NT2/D1 (cell line): ENCODE measurements at regions not wholly inside any gene's neighbourhood (a gene's known extent, or its start where the extent isn't known, plus 50 kb on each side); places are given as distances from the start of the nearest gene placed in this dataset.

Experiments used
- SUZ12 ChIP-seq: IDR thresholded peaks from 2 replicates; pipeline ENCODE4 v1.6.1; 2011; ENCODE audit not compliant: insufficient read length, insufficient read depth; ENCODE audit errors: extremely low read depth
- YY1 ChIP-seq: IDR thresholded peaks from 2 replicates; pipeline ENCODE4 v1.6.1; 2011; ENCODE audit not compliant: insufficient read length, insufficient read depth
- ZNF274 ChIP-seq: IDR thresholded peaks from 2 replicates; pipeline ENCODE4 v1.6.1; 2011; ENCODE audit warnings: mild to moderate bottlenecking, low read depth, low read length

- TF ChIP-seq SUZ12 (no peak), YY1 (no peak), ZNF274 (no peak)
These were observed 159.5 kb upstream of the NRXN3 start for GRCh38 chr14:78010688-78011087.
